ENCODE measurements at regions not wholly inside any gene's neighbourhood (a gene's known extent, or its start where the extent isn't known, plus 50 kb on each side); places are given as distances from the start of the nearest gene placed in this dataset.

DNA sequence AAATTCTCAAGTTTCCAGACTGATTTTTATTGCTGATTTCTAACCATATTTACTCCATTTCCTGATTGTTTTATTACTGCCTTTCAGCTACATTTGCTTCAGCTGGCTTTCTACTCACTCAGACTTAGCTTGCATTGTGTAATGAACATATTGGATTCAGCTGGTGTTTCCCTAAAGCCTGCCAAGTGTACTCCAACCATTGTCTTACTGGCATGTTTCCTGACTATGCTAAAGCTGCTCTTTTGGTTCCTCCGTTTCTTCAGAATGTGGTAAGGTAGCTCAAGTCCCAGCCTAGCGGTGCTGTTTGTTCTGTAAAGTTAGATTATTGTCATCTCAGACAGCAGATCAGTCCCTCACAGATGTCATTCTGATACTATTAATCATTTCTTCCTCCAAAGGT, 53.1 kb upstream of the GLRA2 start:
- Histone ChIP-seq H3K4me3 (no peak overlapping the region), H3K27me3 (no peaks in the 10 kb centered on the region), H3K36me3 (replicated peaks in 1 of 2; ENCODE audit: insufficient read depth in 1 of 2, low read depth in 2 of 2) (no peaks in the 10 kb centered on the region), H3K4me1 (no peaks in the 10 kb centered on the region), H3K9me3 (no peaks in the 10 kb centered on the region), H3K27ac (no peak overlapping the region)
- ATAC-seq (no peak), DNase-seq (no peak)
- intact Hi-C loops (cut with DNase I), result no loop called here
- WGBS, 2 donors, result 50 to 60% methylated on average over 1 to 2 of the region's 2 CpGs
- no peak for TF ChIP-seq POLR2A (IDR thresholded peaks at IDR 0.05)
- TF ChIP-seq, protein P1, sequence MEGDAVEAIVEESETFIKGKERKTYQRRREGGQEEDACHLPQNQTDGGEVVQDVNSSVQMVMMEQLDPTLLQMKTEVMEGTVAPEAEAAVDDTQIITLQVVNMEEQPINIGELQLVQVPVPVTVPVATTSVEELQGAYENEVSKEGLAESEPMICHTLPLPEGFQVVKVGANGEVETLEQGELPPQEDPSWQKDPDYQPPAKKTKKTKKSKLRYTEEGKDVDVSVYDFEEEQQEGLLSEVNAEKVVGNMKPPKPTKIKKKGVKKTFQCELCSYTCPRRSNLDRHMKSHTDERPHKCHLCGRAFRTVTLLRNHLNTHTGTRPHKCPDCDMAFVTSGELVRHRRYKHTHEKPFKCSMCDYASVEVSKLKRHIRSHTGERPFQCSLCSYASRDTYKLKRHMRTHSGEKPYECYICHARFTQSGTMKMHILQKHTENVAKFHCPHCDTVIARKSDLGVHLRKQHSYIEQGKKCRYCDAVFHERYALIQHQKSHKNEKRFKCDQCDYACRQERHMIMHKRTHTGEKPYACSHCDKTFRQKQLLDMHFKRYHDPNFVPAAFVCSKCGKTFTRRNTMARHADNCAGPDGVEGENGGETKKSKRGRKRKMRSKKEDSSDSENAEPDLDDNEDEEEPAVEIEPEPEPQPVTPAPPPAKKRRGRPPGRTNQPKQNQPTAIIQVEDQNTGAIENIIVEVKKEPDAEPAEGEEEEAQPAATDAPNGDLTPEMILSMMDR (IDR thresholded peaks at IDR 0.05), result no peak

DNA sequence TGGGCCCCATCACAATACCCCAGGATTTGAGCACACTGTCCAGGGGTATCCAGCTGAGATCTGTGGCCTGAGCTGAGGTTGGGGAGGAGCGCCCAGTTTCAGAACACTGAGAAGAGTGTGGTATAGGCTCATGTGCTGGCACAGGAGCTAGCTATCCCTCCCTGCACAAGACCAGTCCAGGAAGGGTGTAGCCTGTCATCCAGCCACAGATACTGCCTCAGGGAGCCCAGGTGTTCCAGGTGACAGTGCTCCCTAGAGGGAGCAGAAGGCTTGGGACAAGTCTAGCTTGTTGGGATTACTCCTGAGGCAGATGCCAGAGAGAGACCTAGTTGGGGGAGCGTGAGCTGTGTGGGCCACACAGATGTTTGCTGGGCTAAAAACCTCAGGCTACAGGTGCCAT, 79.6 kb upstream of the GLRA2 start:
- intact Hi-C loops (cut with DNase I), result no loop called here
- 50 to 71% methylated on average over 1 to 2 of the region's 2 CpGs for WGBS, 2 donors
- ATAC-seq, result no peak

DNA sequence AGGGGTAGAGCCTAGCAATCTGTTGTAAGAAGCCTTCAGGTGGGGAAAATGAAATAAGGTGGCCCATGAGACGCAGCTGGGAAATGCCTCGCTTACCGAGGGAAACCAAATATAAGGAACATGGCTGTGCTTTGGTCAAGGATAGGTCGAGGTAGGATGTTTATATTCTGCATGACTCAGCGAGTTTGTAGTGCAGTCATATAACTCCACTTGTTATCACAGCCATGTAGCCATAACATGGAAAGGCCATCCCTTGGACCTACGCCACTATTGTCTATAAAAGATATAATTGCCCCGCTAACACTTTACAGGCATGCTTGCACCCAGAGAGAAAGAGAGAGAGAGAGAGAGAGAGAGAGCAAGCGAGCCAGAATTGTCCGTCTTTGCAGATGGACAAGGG, 80.9 kb upstream of the GLRA2 start:
- TF ChIP-seq, protein P1 (IDR thresholded peaks at IDR 0.05), result no peak
- no peak for TF ChIP-seq POLR2A (IDR thresholded peaks at IDR 0.05)
- H3K27ac ChIP-seq, result no peak overlapping the region
- DNase-seq (no peak), ATAC-seq (no peak)
- 63 to 76% methylated on average over 9 of the region's 9 CpGs for WGBS, 2 donors
- no peaks in the 10 kb centered on the region for H3K4me1 ChIP-seq
- no peaks in the 10 kb centered on the region for H3K27me3 ChIP-seq
- intact Hi-C loops (cut with DNase I), result no loop called here
- H3K36me3 ChIP-seq (replicated peaks in 1 of 2; ENCODE audit: insufficient read depth in 1 of 2, low read depth in 2 of 2), result no peaks in the 10 kb centered on the region
- H3K4me3 ChIP-seq, result no peak overlapping the region
- no peaks in the 10 kb centered on the region for H3K9me3 ChIP-seq

More for the DNA sequence above, 79.6 kb upstream of the GLRA2 start:
- Histone ChIP-seq H3K27ac (no peak overlapping the region), H3K4me3 (no peak overlapping the region), H3K9me3 (no peaks in the 10 kb centered on the region), H3K36me3 (replicated peaks in 1 of 2; ENCODE audit: insufficient read depth in 1 of 2, low read depth in 2 of 2) (no peaks in the 10 kb centered on the region), H3K4me1 (no peaks in the 10 kb centered on the region), H3K27me3 (no peaks in the 10 kb centered on the region)
- no peak for DNase-seq
- no peak for TF ChIP-seq POLR2A (IDR thresholded peaks at IDR 0.05)
- TF ChIP-seq, protein P1 (IDR thresholded peaks at IDR 0.05), result no peak

DNA sequence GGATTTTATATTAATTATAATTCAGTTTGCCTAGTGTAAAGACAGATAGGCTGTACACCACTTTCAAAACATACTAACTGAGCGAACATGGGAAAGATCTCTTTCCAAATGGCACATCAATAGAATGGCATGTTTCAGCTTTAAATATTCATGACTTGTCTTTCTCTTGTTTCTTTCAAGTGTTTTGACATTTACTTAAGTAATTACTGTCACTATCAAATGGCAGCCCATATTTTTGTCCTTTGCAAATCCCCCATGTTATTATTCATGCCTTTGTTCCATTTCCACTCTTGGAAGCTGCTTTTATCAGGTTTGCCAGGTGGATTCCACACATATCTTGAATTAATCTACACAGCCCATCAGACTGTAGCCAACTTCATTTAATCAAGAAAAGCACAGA, 89.2 kb upstream of the GLRA2 start:
- TF ChIP-seq, protein P1 (IDR thresholded peaks at IDR 0.05), result no peak
- TF ChIP-seq POLR2A (IDR thresholded peaks at IDR 0.05), result no peak
- WGBS, 2 donors, result 50 to 70% methylated on average over 1 of the region's 1 CpG
- H3K4me3 ChIP-seq, result no peak overlapping the region
- DNase-seq, result no peak
- no peaks in the 10 kb centered on the region for H3K4me1 ChIP-seq
- intact Hi-C loops (cut with DNase I), result no loop called here
- no peak for ATAC-seq
- H3K9me3 ChIP-seq, result no peaks in the 10 kb centered on the region
- no peak overlapping the region for H3K27ac ChIP-seq
- no peaks in the 10 kb centered on the region for H3K27me3 ChIP-seq
- H3K36me3 ChIP-seq (replicated peaks in 1 of 2; ENCODE audit: insufficient read depth in 1 of 2, low read depth in 2 of 2), result no peaks in the 10 kb centered on the region

DNA sequence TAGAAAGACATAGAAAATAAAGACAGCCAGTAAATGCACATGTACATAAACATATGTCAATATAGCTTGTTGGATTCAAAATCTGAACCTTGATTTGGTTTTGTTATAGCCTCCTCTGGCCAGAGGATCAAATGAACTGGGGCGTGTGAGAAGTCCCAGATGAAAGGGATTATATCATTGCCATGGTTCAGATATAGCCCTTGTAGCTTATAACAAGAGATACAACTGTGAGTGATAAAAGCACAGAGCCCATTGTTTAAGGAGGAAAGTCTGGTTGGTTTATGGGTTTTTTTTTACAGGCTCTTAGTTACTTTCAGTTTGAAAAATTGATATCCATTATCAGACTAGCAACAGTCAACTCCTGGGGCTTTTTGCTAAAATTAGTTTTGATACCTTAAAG, 101.7 kb upstream of the GLRA2 start:
- Histone ChIP-seq H3K4me3 (no peak overlapping the region), H3K9me3 (no peaks in the 10 kb centered on the region), H3K36me3 (replicated peaks in 1 of 2; ENCODE audit: insufficient read depth in 1 of 2, low read depth in 2 of 2) (no peaks in the 10 kb centered on the region), H3K27me3 (no peaks in the 10 kb centered on the region), H3K4me1 (no peaks in the 10 kb centered on the region), H3K27ac (no peak overlapping the region)
- 40 to 57% methylated on average over 1 of the region's 1 CpG for WGBS, 2 donors
- no peak for ATAC-seq
- TF ChIP-seq, protein P1 (IDR thresholded peaks at IDR 0.05), result no peak
- TF ChIP-seq POLR2A (IDR thresholded peaks at IDR 0.05), result no peak
- intact Hi-C loops (cut with DNase I), result no loop called here
- DNase-seq, result no peak

All from body of pancreas (tissue), 4 donors.